A673 (cell line): ENCODE measurements at regions not wholly inside any gene's neighbourhood (a gene's known extent, or its start where the extent isn't known, plus 50 kb on each side); places are given as distances from the start of the nearest gene placed in this dataset.

Experiments used
- EZH2 ChIP-seq: fragments of 200-600 bp; sonication (generic); IDR thresholded peaks from 2 replicates; pipeline ENCODE4 v1.6.1; 2017; ENCODE audit warnings: borderline replicate concordance, low read depth, mild to moderate bottlenecking, mixed read lengths, antibody characterized with exemption, low read length; ENCODE audit not compliant: poor library complexity, severe bottlenecking
- TF ChIP-seq, protein P1 (sequence below): fragments of 300-800, 200-600 bp; sonication (generic); conservative IDR thresholded peaks from 2 replicates; pipeline ENCODE4 v1.5.1; 2017; ENCODE audit warnings: low read depth, mild to moderate bottlenecking, antibody characterized with exemption, low read length, moderate library complexity, mixed read lengths

DNA sequence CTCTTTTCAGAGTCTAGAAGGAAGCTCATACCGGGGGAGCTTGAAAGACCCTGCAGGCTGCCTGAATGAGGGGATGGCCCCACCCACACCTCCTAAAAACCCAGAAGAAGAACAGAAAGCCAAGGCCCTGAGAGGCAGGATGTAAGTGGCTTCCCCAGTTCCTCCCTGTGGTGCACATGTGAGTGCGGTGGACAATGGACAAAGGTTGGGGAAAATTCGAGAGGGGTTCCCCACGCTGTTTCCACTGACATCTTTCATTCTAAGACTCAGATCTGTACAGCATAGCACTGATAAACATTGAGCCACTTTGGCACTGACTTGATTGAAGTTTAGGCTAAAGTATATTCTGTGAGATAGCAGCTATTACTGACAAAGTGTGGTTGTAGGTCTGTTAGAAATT, 79.5 kb upstream of the UMPS start:
- TF ChIP-seq, protein P1, sequence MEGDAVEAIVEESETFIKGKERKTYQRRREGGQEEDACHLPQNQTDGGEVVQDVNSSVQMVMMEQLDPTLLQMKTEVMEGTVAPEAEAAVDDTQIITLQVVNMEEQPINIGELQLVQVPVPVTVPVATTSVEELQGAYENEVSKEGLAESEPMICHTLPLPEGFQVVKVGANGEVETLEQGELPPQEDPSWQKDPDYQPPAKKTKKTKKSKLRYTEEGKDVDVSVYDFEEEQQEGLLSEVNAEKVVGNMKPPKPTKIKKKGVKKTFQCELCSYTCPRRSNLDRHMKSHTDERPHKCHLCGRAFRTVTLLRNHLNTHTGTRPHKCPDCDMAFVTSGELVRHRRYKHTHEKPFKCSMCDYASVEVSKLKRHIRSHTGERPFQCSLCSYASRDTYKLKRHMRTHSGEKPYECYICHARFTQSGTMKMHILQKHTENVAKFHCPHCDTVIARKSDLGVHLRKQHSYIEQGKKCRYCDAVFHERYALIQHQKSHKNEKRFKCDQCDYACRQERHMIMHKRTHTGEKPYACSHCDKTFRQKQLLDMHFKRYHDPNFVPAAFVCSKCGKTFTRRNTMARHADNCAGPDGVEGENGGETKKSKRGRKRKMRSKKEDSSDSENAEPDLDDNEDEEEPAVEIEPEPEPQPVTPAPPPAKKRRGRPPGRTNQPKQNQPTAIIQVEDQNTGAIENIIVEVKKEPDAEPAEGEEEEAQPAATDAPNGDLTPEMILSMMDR: no peak
- TF ChIP-seq EZH2: no peak
